GM19025 (cell line): ENCODE measurements at regions not wholly inside any gene's neighbourhood (a gene's known extent, or its start where the extent isn't known, plus 50 kb on each side); places are given as distances from the start of the nearest gene placed in this dataset.

Experiments used
- ATAC-seq: cut with Tn5 transposase; IDR thresholded peaks from one replicate; pipeline ENCODE4 v1.9.1; 2021; ENCODE audit warnings: mild to moderate bottlenecking, low read depth, moderate library complexity; ENCODE audit not compliant: unreplicated experiment

GRCh38 chr2:228723599-228723998 is 542.1 kb upstream of the SPHKAP start:
- ATAC-seq, result no peak

- no peak for ATAC-seq
These were observed 540.8 kb upstream of the SPHKAP start for GRCh38 chr2:228722311-228722710.

- ATAC-seq, result no peak
These were observed 539.4 kb upstream of the SPHKAP start for GRCh38 chr2:228720895-228721294.

GRCh38 chr2:228709788-228710371 is 528.4 kb upstream of the SPHKAP start:
- ATAC-seq, result no peak

GRCh38 chr2:228707846-228708245 is 526.4 kb upstream of the SPHKAP start:
- ATAC-seq, result no peak

- no peak for ATAC-seq
These were observed 523.8 kb upstream of the SPHKAP start for GRCh38 chr2:228705318-228705717.

GRCh38 chr2:228703152-228703551 is 521.7 kb upstream of the SPHKAP start:
- ATAC-seq, result no peak

GRCh38 chr2:228701506-228701905 is 520.0 kb upstream of the SPHKAP start:
- no peak for ATAC-seq

GRCh38 chr2:228700638-228701037 is 519.2 kb upstream of the SPHKAP start:
- ATAC-seq, result no peak

- no peak for ATAC-seq
These were observed 518.4 kb upstream of the SPHKAP start for GRCh38 chr2:228699888-228700287.

GRCh38 chr2:228699400-228699799 is 517.9 kb upstream of the SPHKAP start:
- ATAC-seq, result no peak

GRCh38 chr2:228698963-228699362 is 517.5 kb upstream of the SPHKAP start:
- ATAC-seq, result no peak

GRCh38 chr2:228697456-228697855 is 516.0 kb upstream of the SPHKAP start:
- no peak for ATAC-seq

- ATAC-seq, result no peak
These were observed 509.2 kb upstream of the SPHKAP start for GRCh38 chr2:228690681-228691080.

GRCh38 chr2:228689053-228689452 is 507.6 kb upstream of the SPHKAP start:
- no peak for ATAC-seq

GRCh38 chr2:228688007-228688645 is 506.6 kb upstream of the SPHKAP start:
- ATAC-seq, result no peak

GRCh38 chr2:228681979-228682378 is 500.5 kb upstream of the SPHKAP start:
- ATAC-seq, result no peak

- ATAC-seq, result no peak
These were observed 499.9 kb upstream of the SPHKAP start for GRCh38 chr2:228681426-228681825.

- ATAC-seq, result no peak
These were observed 496.6 kb upstream of the SPHKAP start for GRCh38 chr2:228678110-228678509.

- no peak for ATAC-seq
These were observed 494.2 kb upstream of the SPHKAP start for GRCh38 chr2:228675646-228676045.

GRCh38 chr2:228675091-228675490 is 493.6 kb upstream of the SPHKAP start:
- ATAC-seq, result no peak

GRCh38 chr2:228673876-228674554 is 492.5 kb upstream of the SPHKAP start:
- ATAC-seq, result no peak
